ENCODE measurements at regions not wholly inside any gene's neighbourhood (a gene's known extent, or its start where the extent isn't known, plus 50 kb on each side); places are given as distances from the start of the nearest gene placed in this dataset.
A peak's percentile ranks its signal among the peaks of the same experiment; 100 is the strongest.

DNA sequence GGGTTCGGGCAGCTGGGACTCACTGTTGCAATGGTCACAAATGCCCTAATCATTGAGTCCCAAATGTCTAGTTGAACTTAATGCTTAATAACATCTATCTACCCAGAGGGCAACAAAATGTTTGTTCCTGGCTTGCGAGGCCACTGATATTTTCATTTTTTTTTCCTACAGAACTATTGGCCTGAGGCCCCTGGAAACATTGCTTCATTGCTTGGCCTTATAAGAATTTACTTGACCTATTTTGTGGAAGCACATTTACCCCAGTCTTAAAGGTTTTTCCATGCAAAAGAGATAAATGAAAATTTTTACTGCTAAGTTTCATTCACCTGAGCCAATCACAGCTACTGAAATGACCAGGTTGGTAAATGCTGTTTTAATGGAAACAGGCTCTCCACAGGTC is 133.1 kb upstream of the RIPOR2 start:
- CTCF ChIA-PET = interaction anchor here (1.3 to 5.4 kb wide), 6 partner anchors 24 to 76 kb away, joined by 3 to 138 read pairs (median 5); no protein-coding TSS in a partner anchor
- Mint-ChIP-seq H3K27me3 (peaks cover 7% of the 10 kb centered on the region), H3K9me3 (peaks cover 4% of the 10 kb centered on the region), H3K4me3 (no peak overlapping the region), H3K36me3 (peaks cover 6% of the 10 kb centered on the region), H3K4me1 (peaks cover 11% of the 10 kb centered on the region), H3K27ac (no peak overlapping the region)
- no peak for DNase-seq

DNA sequence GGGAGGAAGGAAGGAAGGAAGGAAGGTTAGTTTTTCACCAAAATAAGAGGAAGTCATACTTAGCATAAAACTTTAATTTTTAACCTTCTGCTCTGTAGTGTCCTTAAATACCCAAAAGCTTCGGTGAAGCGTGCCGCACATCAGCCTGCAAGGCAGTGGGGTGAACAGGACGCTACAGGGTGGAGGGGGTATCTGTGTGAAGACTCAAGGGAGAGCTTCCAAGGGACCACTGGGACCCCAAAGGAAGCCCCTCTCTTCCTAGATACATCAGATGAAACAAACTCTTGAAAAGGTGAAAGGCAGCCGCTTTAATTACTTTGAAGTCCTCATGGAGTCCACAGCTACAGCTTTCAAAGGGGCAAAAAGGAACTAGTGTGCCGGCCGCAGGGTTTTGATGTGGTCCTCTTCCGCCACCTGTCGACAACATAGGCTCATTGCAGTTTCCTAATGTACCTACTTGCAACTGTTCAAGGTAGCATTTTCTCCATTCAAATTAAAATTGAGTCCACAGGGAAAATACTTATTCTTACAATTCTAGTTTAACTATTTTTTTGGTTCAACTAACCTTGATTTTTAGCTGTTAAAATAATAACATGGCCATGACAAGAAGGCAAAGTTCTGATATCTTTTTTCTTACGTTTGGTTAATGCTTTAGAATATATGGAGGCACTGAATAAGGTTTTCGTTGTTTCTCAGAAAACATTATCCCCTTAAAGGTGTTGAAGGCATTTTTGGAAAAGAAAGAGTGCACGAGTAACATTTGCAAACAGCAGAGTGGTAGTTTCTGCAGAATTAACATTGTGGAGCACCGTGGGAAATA is 135.0 kb upstream of the RIPOR2 start:
- CTCF ChIA-PET = interaction anchor here (0.6 to 5.4 kb wide), 29 partner anchors 8 to 546 kb away, joined by 3 to 138 read pairs (median 4); partner anchors contain the start of gene ARMH2

DNA sequence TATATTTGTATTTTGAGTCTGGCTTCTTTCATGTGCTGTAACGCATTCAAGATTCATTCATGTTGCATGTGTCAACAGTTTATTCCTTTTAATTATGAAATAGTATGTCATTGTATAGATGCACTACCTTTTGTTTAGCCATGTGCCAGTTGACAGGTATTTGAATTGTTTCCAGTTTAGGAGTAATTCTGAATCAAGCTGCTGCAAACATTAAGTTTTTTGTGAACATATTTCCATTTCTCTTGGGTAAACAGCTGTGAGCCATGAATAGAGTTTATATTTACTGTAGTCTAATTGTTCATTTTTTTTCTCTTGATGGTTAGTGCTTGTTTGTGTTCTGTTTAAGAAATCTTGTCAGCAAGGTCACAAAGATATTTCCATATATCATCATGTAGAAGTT is 142.4 kb upstream of the RIPOR2 start:
- H3K9me3 Mint-ChIP-seq = no peaks in the 10 kb centered on the region
- CTCF ChIA-PET = no interaction called here
- peaks cover 22% of the 10 kb centered on the region for H3K36me3 Mint-ChIP-seq
- H3K4me3 Mint-ChIP-seq = no peak overlapping the region
- no peaks in the 10 kb centered on the region for H3K27me3 Mint-ChIP-seq
- no peak overlapping the region for H3K27ac Mint-ChIP-seq
- H3K4me1 Mint-ChIP-seq = no peaks in the 10 kb centered on the region
- DNase-seq = no peak

More for the DNA sequence above, 135.0 kb upstream of the RIPOR2 start:
- peaks cover 11% of the 10 kb centered on the region for H3K4me1 Mint-ChIP-seq
- peaks cover 4% of the 10 kb centered on the region for H3K9me3 Mint-ChIP-seq
- peak overlapping the region; percentile 91 for H3K27ac Mint-ChIP-seq
- H3K27me3 Mint-ChIP-seq = peaks cover 7% of the 10 kb centered on the region
- peak overlapping the region; percentile 21 for H3K4me3 Mint-ChIP-seq
- peaks cover 6% of the 10 kb centered on the region for H3K36me3 Mint-ChIP-seq
- DNase-seq = peak; percentile 86

DNA sequence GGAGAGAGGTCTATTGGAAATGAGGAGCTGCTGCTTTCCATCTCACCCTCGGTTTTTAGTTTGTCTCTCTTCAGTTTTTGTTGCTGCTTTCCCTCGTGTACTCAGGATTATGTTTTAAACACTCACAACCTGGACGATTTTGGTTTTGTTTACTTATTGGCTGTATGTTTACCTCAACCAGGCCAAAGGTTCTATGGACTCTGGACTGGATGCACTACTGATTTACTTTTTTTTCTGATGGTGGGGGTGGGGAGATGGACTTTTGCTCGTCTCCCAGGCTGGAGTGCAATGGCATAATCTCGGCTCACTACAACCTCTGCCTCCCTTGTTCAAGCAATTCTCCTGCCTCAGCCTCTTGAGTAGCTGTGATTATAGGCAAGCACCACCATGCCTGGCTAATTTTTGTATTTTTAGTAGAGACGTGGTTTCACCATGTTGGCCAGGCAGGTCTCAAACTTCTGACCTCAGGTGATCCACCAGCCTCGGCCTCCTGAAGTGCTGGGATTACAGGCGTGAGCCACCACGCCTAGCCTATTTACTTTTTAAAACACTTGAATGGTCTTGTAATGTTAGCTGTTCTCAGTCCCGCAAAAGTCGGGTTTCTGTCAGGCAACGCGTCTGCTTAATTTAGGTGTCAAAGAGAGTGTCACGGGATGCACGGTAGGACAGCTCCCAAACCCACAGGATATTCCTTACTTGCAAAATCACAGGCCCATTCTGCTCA is 148.2 kb upstream of the RIPOR2 start:
- no peak overlapping the region for H3K27ac Mint-ChIP-seq
- H3K27me3 Mint-ChIP-seq = no peaks in the 10 kb centered on the region
- CTCF ChIA-PET = no interaction called here
- H3K4me3 Mint-ChIP-seq = no peak overlapping the region
- no peaks in the 10 kb centered on the region for H3K9me3 Mint-ChIP-seq
- H3K4me1 Mint-ChIP-seq = peaks cover 16% of the 10 kb centered on the region
- no peak for DNase-seq
- peaks cover 38% of the 10 kb centered on the region for H3K36me3 Mint-ChIP-seq

DNA sequence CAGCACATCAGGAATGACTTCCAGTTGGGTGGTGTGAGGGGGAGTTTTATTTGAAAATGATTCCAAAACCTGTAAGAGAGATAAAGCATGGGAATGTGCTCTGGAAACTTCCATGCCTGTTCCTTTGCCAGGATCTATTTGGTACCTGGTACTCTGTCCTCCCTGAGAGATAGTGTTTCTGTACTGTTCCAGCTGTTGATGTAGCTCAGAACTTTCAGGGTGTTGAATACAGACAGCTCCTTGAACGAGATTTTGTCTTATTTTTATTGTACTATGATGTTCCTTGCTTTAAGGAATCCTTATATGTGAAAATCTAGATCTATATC is 148.7 kb upstream of the RIPOR2 start:
- CTCF ChIA-PET = no interaction called here
- no peak for DNase-seq

DNA sequence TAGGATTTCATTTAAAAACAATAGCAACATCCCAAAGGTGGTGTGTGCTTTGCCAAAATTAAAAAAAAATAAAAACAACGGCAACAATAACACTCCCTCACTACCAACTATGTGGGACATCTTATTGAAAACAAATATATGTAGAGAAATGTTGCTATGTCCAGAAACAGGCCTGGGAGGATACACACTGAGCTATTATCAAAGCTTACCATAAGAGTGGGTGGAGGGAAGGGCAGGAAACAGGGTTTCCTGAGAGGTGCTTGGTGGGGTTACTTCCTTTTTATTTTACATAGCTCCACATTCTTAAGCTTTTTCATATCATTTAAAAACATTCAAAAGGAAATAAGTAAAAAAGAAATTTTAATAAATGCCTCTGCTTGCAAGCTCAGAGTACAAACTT is 150.0 kb upstream of the RIPOR2 start:
- Mint-ChIP-seq H3K4me3 (no peak overlapping the region), H3K27ac (peak overlapping the region; percentile 16), H3K36me3 (peaks cover 34% of the 10 kb centered on the region), H3K4me1 (peaks cover 22% of the 10 kb centered on the region), H3K27me3 (no peaks in the 10 kb centered on the region), H3K9me3 (no peaks in the 10 kb centered on the region)
- DNase-seq = peak; percentile 29
- CTCF ChIA-PET = interaction anchor here (1.3 to 1.6 kb wide), 3 partner anchors 9 to 230 kb away, joined by 3 to 5 read pairs (median 4); no protein-coding TSS in a partner anchor

More for the DNA sequence above, 148.7 kb upstream of the RIPOR2 start:
- H3K27ac Mint-ChIP-seq = no peak overlapping the region
- no peak overlapping the region for H3K4me3 Mint-ChIP-seq
- H3K4me1 Mint-ChIP-seq = peaks cover 19% of the 10 kb centered on the region
- peaks cover 38% of the 10 kb centered on the region for H3K36me3 Mint-ChIP-seq
- no peaks in the 10 kb centered on the region for H3K27me3 Mint-ChIP-seq
- H3K9me3 Mint-ChIP-seq = no peaks in the 10 kb centered on the region

DNA sequence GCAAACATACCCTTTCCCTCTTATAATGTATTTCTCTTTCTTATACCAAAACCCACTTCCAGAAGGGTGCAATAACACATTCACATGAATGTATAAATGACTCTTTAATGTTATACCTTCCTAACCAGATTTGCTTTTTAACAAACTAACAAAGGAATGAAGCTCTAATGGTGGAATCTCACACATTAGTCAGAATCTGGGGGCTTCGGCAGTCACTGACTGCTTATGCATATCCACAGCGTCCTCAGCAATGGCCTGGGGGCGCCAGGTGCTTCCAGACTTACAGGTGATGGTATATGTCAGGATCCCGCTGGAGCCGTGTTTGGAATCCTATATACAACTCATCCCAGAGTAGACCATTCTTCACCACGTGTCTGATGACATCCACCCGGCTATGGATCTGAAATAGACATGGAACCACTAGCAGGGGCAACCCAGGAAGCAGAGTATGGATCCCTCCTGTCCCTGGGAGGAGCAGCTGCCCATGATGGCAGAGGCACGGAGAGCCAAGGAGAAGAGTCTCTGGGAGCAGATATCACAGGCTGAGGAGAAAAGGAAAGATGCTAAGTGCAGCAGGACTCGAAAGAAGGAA is 150.8 kb upstream of the RIPOR2 start:
- H3K9me3 Mint-ChIP-seq = no peaks in the 10 kb centered on the region
- no peaks in the 10 kb centered on the region for H3K27me3 Mint-ChIP-seq
- CTCF ChIA-PET = interaction anchor here (1.3 to 1.6 kb wide), 3 partner anchors 8 to 231 kb away, joined by 3 to 5 read pairs (median 4); no protein-coding TSS in a partner anchor
- H3K36me3 Mint-ChIP-seq = peaks cover 36% of the 10 kb centered on the region
- no peak overlapping the region for H3K27ac Mint-ChIP-seq
- H3K4me3 Mint-ChIP-seq = no peak overlapping the region
- peaks cover 22% of the 10 kb centered on the region for H3K4me1 Mint-ChIP-seq
- no peak for DNase-seq

DNA sequence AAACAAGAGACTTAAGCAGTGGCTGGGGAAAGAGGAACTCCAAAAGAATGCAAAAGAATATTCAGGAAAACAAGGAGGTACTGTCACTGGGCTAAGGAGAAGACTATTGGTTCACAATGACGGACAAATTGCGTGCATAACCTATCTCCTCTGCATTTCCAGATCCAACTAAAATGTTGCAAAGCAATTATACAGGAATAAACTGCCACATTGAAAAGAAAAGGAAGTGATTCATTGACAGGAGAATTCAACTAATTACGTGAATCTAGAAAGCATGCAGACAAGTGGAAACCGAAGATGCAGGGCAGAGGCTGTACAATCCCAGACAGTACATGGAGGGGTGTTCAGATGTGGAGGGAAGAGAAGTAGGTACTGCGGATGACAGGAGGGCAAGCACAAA is 152.8 kb upstream of the RIPOR2 start:
- DNase-seq = no peak
- peaks cover 39% of the 10 kb centered on the region for H3K36me3 Mint-ChIP-seq
- H3K9me3 Mint-ChIP-seq = no peaks in the 10 kb centered on the region
- no peaks in the 10 kb centered on the region for H3K27me3 Mint-ChIP-seq
- no peak overlapping the region for H3K27ac Mint-ChIP-seq
- CTCF ChIA-PET = interaction anchor here (1.7 to 4.1 kb wide), 2 partner anchors 20 to 62 kb away, joined by 4 to 16 read pairs; no protein-coding TSS in a partner anchor
- no peak overlapping the region for H3K4me3 Mint-ChIP-seq
- H3K4me1 Mint-ChIP-seq = peaks cover 21% of the 10 kb centered on the region

DNA sequence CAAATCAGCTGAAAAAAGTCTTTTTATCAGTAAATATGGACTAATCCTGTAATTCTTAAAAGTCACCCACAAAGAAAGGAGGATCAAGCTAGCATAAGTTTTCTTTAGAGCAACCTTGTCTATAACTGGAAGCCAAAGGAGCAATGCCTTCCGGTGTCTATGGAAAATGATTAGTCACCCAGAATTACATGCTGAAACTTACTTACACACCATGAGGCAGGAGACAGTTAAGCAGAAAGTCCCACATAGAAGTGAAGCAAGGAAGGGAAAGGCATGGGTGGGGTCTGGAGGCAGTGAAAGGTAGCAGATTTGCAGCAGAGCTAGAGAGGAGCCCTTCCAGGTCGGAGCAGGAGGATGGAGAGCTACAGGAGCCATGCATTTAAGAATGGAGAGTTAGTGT is 153.7 kb upstream of the RIPOR2 start:
- no peaks in the 10 kb centered on the region for H3K27me3 Mint-ChIP-seq
- no peaks in the 10 kb centered on the region for H3K9me3 Mint-ChIP-seq
- H3K27ac Mint-ChIP-seq = peak overlapping the region; percentile 33
- H3K4me1 Mint-ChIP-seq = peaks cover 19% of the 10 kb centered on the region
- H3K36me3 Mint-ChIP-seq = peaks cover 39% of the 10 kb centered on the region
- CTCF ChIA-PET = interaction anchor here (1.7 to 4.1 kb wide), 3 partner anchors 19 to 63 kb away, joined by 4 to 16 read pairs (median 4); no protein-coding TSS in a partner anchor
- no peak overlapping the region for H3K4me3 Mint-ChIP-seq
- DNase-seq = no peak

DNA sequence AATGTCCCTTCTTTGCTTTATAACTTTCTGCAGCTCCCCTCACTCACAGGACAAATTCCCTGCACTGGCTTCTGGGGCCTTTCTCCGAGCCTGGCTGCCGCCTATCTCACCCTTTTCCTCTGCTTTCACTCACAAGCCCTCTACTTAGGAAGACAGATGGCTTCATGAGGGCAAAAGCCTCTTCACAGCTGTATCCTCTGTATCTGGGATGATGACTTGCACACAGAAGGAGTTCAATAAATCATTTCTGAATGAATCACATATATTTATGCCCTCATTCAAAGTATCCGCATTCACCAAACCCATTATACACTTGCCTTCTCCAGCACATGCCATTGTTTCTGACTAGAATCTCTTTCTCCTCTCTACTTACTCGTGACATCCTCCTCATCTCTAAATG is 159.0 kb upstream of the RIPOR2 start:
- Mint-ChIP-seq H3K27me3 (no peaks in the 10 kb centered on the region), H3K4me1 (peaks cover under 1% of the 10 kb centered on the region), H3K9me3 (no peaks in the 10 kb centered on the region), H3K27ac (peak overlapping the region; percentile 8), H3K4me3 (no peak overlapping the region), H3K36me3 (peaks cover 63% of the 10 kb centered on the region)
- CTCF ChIA-PET = interaction anchor here (0.8 to 1.2 kb wide), 3 partner anchors 9 to 67 kb away, joined by 3 read pairs; no protein-coding TSS in a partner anchor
- no peak for DNase-seq

DNA sequence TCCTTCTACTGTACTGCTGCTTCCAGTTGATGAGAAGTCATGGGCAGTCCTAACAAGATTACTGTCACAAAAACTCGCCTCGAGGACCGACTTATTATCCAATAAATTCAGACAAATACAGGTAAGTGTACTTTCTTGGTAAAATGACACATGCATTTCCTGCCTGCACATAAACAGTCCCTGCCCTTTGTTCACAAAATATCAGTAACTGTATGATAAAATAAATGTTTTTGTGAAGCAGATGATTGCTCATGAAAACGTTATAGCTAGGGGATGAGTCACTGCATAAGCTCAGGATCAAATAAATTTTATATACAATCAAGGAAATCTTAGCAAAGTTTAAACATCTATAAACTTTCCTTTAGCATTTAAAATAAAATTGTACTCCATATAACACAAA is 164.5 kb upstream of the RIPOR2 start:
- Mint-ChIP-seq H3K9me3 (no peaks in the 10 kb centered on the region), H3K4me1 (peaks cover 12% of the 10 kb centered on the region), H3K4me3 (no peak overlapping the region), H3K27ac (peak overlapping the region; percentile 24), H3K36me3 (peaks cover 52% of the 10 kb centered on the region), H3K27me3 (no peaks in the 10 kb centered on the region)
- no peak for DNase-seq
- CTCF ChIA-PET = interaction anchor here (0.6 kb wide), 1 partner anchor 30 kb away, joined by 4 read pairs; no protein-coding TSS in a partner anchor

DNA sequence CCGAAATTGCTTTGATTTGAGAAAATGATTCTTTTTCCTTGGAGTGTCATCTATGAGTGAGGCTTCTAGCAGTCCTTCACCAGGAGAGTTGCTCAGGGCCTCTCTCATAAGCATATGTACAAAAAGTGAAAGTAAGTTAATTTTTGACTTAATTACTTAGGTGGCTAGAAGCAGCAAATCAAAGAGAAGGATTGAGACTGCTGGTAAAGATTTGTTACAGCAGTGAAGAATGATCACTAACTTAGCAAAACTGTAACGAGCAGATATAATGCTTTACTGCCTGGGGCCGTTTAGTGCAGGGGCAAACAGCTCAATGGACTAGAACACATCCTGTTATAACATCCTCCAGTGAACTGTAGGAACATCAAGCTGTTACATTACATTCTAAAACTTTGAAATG is 167.8 kb upstream of the RIPOR2 start:
- Mint-ChIP-seq H3K9me3 (no peaks in the 10 kb centered on the region), H3K36me3 (peaks cover 66% of the 10 kb centered on the region), H3K4me3 (no peak overlapping the region), H3K27me3 (no peaks in the 10 kb centered on the region), H3K27ac (no peak overlapping the region), H3K4me1 (peaks cover 12% of the 10 kb centered on the region)
- CTCF ChIA-PET = no interaction called here
- DNase-seq = no peak

DNA sequence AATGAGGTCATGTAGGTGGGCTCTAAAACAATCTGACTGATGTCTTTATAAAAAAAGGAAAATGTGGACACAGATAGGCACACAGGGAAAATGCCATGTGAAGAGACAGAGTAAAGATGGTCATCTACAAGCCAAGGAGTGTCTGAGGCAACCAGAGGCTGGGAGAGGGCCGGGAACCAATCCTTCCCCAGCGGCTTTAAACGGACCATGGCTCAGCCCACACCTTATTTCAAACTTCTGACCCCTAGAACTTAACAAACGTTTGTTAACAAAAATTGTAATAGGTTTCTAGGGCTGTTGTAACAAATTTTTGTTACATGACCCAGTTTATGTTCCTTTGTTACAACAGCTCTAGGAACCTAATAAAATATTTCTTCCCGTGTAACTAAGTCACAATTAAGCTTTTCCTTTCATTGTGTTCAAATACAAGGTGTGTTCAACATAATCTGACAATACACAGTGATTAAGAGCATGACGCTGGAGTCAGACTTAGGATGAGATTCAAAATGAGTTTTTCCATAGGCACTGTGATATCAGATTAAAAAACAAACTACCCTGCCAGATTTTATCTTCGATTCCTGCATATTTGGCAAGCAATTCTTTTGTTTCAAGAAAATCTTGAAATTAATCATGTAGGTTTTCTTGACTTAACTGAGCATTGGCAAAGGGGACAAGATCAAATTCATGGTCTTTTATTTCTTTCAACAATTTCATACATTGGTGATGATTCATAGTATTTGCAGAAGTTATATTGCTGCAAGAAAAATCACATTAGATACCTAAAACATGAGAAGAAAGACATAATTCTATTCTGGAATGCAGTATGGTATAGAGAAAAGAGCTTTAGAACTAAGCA is 169.5 kb upstream of the RIPOR2 start:
- H3K36me3 Mint-ChIP-seq = peaks cover 66% of the 10 kb centered on the region
- DNase-seq = no peak
- no peaks in the 10 kb centered on the region for H3K27me3 Mint-ChIP-seq
- peaks cover 6% of the 10 kb centered on the region for H3K4me1 Mint-ChIP-seq
- H3K9me3 Mint-ChIP-seq = no peaks in the 10 kb centered on the region
- no peak overlapping the region for H3K4me3 Mint-ChIP-seq
- no peak overlapping the region for H3K27ac Mint-ChIP-seq
- CTCF ChIA-PET = no interaction called here

Measured in activated naive CD4-positive, alpha-beta T cell treated with anti-CD3 and anti-CD28 coated beads, Interleukin-2, amount 10 ng/mL, durations not matched to agents 7 days and 5 days (primary cell).